ENCODE measurements at regions not wholly inside any gene's neighbourhood (a gene's known extent, or its start where the extent isn't known, plus 50 kb on each side); places are given as distances from the start of the nearest gene placed in this dataset.
A peak's percentile ranks its signal among the peaks of the same experiment; 100 is the strongest.

DNA sequence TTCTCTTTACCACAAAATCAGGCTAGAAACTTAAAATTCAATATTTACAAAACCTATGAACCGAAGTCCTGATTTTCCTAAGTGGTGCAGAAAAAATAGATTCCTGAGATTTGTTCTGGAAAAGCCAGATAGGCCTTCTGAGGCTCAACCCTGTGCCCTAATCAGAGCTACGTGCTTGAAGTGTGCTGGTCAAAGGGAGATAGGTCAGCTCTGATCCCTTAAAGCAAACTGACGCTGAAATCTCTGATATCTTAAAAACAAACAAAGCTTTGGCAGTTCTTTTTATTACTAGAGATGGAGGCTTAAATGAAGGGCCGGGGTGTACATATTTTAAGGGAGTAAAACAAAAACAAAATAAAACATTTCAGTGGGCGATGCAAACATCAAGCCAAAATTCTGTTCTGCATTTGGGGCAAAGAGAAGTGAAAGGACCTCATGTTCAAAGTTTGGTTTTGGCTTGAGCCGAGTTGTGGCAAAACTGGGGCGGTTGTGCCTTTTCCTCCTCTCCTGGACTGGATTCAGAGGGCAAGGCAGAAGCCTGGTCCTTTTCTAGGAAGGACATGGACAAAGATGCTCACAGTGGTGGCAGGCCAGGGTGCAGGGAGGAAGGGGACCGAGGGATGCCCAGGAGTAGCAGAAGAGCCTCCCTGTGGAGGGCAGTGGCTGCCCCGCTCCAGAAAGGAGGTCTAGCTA lies 295.0 kb downstream of the CDCA7 start:
- DNase-seq, result no peak

DNA sequence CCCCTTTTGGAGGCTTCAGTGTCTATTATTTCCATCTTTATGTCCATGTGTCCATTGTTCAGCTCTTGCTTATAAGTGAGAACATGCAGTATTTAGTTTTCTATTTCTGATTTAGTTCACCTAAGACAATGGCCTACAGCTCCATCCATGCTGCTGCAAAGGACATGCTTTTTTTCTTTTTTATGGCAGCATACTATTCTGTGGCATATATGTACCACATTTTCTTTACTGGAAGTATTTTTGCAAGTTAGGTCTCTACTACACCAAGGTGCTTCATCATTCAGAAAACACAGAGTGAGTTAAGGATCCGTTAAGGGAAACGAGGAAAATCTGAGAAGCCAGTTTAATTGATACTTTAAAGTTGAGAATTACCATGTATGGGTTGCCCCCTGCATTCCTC lies 297.2 kb downstream of the CDCA7 start:
- no peak for DNase-seq

DNA sequence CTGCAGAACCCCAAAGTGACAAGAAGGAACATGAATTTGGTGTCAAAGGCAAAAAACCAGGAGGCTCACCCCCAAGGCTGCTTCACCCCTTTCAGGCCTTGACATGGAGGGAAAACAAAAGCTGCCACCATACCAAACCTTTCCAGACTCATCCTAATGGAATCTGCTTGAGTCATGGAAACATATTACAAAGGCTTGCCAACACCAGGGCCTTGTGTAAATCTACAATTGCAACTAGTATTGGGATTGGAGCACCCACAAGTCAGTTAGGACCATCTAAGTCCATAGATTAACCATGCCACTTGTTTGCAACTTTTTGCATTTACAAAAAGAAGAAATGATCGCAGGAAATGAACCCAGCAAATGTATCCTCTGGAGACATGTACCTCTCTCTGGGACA lies 297.6 kb downstream of the CDCA7 start:
- peak; percentile 40 for DNase-seq

DNA sequence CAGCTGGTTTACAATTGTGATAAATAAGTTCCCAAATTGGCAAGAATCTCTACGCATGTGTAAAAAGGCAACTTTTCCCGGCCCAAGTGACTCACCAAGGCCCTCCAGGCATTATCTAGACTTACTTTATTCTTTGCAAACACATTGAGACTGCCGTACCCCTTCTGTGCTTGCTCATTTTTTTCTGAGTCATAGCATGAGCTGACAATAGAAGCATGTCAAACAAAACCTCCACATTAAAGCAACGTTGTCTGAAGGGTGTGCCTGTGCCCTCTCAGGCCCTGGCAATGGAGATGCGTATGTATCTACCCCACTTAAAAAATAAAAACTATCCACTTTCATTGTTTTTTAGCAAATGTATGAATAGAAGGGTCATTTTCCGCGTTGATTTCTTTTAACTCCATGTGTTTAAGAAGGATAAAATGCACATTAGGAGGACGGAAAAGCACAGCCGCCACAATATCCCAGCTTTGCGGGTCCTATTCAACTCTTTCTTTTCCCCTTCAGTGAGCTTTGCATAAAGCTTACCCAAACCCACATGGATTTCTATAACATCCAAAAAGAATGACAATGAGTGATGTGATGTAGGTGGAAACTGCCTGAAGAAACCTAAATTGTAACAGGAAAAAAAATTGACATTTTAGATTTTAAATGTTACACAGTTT lies 298.2 kb downstream of the CDCA7 start:
- peak; percentile 92 for DNase-seq

DNA sequence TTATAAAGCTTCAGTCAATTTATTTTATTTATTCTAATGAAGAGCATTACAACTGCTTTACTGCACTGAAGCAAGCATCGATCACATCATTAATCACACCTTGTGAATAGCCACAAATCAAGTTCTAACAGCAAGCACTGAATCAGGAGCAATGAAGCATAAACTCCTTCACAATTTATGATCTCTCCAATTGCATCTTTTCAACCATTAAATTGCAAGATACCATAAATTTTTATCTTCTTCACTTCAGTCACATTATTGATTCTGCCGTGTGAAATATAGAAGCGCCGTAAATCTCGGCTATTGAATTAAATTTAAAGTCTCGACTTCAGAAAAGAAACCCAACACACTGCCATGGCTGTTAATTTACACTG lies 298.7 kb downstream of the CDCA7 start:
- DNase-seq, result peak; percentile 18

DNA sequence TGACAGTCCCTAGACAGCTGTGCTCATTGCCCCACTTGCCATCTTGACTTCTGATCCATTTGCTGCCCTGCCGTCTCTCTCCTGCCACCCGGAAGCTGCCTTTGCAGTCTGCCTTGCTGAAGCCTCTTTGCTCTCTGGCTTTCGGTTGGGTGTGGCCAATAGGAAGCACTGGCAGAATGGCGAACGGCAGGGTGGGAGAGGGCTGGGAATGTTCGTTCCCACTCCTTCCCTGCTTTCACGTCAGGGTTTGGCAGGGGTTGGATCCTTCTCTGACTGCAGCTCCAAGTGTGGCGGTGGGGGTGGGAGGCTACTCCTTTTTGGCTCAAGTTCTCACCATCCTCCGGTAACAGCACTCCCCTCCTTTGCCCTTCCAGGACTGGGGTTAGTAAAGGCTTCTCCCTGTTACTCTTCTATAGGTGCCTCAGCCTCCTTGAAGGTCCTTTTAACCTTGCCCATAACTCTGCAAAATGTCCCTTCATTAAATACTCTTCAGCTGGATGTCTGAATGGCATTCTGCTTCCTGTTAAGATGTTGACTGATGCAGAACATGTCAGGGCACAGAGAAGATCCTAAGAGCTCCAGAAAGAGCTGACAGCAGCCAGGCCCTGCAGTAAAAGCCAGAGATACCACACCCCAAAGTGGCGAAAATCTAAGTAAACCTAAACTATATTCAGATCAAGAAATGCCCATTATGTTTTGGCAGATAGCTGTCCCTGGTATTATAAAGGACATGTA lies 299.7 kb downstream of the CDCA7 start:
- DNase-seq, result no peak

DNA sequence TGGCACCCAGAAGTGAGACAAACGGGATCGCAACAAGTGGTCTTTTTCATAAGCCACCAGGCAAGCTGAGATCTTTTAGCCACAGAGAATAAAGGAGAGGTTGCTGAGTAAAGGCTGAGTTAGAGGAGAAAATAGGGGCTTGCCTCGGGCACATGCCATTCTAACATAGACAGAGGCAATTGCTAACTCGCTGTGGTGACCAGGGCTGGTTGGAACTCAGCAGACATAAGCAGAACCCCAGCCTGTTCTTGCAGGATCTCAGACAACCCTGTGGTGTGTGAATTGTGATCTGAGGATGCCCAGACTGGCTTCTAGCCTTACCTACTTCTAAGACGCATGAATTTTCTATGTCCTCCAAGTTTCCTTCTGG lies 300.2 kb downstream of the CDCA7 start:
- DNase-seq, result no peak

DNA sequence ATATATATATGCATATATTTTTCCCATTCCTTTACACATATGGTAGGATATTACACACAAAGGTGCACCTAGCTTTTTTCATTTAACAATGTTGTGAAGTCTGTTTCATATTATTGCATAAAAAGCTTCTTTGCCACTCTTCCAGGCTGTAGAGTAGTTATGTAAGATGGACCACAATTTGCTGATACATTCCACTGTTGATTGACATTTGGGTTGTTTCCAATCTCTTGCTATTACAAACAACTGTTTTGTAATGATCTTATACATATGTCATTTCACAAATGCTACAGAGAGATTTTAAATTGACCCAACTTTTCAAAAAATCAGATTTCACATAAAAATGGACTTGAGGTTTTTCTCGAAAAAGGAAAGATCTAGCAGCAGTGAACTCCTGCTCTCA lies 301.4 kb downstream of the CDCA7 start:
- DNase-seq, result no peak

DNA sequence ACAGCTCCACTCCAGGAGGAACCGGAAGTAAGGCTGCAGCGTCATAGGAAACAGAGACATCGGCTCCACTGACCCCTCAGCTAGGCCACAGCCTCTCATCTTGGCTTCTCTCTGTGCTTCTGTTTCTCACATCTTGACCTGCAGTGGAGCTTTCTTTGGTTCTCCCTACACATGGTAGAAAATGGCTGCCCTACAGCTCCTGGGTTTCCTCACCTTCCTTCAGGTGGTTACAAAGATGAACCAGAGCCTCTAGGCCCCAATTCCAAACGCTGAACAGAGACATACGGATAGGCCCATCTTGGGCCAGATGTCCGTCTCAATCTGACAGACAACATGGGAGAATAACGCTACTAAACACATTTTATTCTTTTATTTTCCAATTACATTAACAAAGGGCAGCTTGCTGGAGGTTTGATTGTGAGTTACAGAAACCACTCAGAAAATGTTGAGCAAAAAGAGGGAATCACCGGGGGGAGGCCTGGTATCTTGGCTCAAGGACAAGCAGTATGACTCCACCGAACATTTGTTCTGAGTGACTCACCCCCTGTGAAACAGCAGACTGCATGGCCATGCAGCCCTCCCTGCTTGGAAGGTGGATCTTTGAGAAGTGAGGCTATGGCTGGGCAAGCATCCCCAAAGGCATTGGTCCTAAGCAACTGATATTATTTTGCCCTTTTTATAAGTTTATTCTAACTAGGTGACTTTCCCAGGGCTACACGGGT lies 303.5 kb downstream of the CDCA7 start:
- DNase-seq, result peak; percentile 79

DNA sequence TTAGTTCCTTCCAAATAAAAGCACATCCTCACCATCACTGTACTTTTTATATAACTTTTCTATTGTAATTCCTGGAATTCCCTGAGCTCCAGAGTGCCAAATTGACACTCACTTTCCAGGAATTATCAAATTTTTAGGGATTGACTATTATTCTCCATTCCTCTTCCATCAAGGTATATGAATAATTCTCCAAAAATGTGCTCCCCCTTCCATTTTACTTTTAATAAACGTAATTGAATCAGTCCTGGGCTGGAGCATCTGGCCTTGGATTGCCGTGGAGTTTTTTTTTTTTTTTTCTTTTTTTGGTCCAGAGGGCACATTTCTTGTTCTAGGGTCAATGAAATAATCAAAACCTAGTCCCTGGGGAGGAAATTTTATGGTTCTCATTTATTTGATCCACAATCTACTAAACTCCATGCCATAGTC lies 304.3 kb downstream of the CDCA7 start:
- DNase-seq, result no peak

DNA sequence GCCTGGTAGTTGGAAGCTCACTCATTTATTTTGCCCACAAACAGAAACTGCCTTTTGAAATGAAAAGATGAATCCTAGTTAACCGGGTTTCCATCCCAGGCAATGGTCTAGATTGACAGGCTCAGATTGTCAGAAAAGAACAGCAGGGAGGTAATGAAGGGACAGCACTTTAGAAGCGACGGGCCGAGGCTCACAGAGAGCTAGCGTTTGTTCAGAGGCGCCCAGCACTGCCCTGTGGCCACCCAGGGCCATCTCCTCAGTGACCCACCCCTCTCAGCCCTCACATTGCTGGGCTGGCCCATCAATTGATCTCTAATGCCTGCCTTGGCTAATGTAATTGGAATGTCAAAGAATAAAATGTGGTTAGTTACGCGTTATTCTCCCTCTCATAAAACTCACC lies 304.8 kb downstream of the CDCA7 start:
- no peak for DNase-seq

DNA sequence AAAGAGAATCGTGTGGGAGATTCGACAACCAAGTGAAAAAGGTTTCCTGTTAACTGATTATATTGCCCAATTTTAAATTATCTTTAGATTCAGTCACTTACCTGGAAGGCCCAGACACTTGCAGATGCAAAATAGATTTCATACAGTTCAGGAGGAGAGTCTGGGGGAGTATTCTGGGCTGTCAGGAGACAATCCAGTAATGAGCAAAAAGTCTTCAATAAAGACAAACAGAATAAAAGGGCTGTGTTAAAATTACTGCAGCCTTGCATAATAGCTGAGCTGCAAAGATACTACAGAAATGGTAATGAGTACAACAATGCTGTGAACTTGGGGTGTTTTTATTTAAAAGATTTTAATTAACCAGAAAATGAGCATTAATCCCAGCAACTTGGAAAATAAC lies 303.6 kb downstream of the SP3 start:
- DNase-seq, result no peak

DNA sequence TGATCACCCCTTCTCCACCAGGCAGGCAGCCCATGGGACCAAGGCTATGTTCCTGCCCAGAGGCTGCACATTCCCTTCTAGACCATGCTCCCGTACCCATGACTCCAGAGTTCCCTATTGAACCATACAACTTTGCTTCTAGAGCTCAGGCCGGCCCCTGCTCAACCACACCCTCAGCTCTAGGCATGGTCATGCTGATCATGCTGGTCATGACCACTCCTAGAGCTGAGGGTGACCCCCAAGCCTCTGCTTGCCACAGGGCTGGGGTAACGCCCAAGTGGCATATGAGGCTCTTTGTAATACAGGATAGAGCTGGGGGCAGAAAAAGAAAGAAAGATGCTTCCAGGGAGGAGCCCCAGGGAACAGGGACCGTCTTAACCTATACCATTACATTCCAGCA lies 301.8 kb downstream of the SP3 start:
- DNase-seq, result no peak

DNA sequence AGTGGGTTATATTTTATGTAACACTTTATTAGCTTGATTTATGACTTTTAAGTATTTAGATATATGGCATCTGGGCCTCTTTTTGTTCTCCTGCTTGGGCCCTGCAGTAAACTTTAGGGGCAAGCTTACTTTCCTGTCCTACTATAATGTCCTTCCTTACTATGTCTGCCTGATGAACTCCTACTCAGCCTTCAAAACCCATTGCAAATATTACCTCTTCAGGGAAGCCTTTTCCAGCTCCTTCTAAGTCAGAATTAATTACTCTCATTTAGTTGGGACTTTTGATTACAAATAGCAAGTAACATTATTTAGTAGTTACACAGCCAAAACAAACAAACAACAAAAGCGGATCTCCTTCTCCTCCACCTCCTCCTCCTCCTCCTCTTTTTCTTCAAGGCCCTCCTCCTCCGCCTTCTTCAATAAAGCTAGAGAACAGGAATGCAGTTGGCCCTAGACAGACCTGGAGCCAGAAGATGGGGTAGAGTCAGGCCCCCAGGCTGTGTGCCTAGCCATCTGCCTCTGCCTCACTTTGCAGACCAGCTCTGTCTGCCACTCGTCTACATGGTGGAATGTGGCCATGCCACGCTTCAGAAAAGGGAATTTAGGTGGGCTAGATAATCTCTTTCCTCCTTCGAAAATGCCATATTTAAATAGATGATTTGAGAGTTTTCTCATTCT lies 301.2 kb downstream of the SP3 start:
- no peak for DNase-seq

DNA sequence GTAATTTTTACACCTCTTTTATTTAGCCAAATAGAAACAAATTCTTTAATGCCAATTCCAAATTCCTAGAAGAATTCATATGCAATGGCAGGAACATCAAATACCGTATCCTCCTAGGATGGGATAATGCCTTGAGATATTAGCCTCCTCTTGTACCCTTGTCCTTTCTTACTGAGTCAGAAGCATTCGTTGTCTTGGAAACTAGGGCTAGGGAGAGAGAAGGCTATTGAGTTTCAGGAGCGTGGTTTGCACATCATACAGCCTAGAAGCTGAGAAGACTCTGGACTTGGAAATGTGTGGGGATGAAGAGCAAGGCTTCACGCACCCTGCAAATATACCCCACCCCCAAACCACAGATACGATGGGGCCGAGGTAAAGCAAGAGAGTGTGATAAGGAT lies 300.7 kb downstream of the SP3 start:
- no peak for DNase-seq

DNA sequence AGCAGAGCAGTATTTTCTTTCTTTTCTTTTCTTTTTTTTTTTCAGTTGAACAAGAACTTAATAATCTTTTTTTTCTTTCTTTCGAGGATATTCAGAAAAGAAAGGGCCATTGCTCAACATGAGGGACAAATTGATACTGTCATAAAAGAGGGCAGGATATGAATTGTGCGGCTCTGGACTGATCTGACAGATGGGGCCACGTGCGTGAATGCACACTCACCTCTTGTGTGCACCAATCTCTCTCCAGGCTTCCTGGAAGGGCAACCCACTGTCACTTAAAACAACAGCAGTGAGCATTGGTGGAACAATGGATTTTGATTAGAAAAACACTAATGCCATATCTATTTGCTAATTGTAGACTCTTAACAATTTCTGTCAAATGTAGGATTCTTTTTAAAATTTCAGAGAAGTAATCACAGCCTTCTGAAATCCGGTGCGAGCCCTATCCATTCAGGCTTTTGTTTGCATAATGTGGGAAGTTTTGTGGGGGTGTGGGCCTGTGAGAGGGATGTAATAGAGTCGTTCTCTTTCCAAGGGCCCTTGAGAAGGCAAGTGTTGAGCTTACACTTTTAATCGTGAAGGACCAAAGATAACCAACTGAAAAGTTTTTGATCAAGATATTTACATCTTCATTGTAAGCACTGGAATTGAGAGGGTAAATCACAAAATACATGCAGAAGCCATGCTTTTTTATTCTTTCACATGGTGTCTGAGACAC lies 298.8 kb downstream of the SP3 start:
- no peak for DNase-seq

DNA sequence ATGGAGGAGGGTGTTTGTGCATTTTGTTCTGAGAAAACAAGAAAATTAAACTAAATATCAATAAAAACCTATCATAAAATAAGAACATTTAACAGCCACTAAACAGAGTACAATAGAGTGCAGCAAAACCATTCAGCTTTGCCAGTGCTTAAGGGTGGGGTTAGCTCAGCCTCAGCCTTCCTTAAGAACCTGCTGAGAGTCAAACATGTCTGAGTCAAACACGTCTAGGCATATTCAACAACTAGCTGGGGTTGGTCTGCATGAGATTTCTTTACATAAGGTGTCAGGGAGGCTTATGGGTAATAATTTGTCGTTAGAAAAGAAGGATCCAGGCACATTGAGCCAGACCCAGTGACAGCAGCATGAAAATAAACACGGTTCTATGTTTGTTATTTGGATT lies 298.2 kb downstream of the SP3 start:
- DNase-seq, result no peak

DNA sequence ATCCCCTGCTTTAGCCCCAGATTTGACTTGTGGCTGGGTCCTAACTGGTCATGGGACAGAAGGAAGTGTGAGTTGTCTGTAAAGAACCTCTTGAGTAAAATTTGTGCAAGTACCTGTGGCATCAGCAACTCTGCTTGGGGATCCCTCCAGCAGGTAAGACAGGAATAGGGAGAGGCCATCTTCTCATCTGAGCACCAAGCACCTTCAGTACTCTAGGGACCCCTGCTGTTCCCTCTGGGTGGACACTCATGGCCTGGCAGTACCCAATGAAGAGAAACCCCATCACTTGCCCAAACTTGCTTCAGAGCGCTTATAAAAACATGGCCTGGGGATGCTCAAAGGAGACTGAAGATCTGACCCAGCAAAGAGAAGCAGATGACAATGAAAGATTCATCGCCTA lies 297.8 kb downstream of the SP3 start:
- DNase-seq, result no peak

DNA sequence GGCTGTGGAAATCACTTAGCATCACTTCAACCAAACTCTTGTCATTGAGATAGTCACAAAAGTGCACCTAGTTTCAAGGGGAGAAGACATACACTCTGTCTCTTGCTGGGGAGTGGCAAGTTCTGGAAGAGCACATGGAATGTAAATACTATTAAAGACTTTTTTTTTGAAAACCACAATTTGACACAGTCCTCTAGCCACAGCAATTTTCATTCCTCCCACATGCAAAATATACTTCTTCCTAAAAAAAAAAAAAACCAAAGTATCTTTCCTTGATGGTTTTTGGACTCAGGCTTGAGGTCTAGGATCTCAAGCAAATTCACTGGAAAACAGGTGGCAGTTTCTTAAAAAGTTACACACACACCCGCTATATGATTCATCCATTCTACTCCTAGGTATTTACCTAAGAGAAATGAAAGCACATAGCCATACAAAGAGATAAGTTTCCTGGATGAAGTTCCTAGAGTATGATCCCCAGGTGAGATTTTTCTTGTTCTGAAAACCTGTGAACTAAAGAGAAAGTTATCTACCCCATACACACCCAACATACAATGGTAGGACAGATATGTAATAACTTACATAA lies 295.8 kb downstream of the SP3 start:
- DNase-seq, result peak; percentile 30

DNA sequence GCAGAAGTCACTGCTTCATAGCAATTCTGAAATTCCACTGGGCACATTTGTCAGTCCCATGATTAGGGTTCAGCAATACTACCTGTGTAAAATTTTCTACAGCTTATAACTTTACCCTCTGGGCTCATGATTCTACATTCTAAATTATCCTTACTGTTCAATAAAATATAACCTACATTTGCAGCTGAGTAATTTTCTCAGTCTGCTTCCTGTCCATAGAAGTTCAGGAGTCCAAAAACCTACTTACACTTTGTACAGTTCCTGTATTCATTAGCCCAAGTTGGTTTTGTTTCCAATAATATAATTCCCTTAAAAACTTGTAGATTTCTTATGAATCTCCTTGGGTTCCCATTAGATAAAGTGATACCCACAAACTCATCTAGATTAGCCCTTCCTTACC lies 295.3 kb downstream of the SP3 start:
- no peak for DNase-seq

DNA sequence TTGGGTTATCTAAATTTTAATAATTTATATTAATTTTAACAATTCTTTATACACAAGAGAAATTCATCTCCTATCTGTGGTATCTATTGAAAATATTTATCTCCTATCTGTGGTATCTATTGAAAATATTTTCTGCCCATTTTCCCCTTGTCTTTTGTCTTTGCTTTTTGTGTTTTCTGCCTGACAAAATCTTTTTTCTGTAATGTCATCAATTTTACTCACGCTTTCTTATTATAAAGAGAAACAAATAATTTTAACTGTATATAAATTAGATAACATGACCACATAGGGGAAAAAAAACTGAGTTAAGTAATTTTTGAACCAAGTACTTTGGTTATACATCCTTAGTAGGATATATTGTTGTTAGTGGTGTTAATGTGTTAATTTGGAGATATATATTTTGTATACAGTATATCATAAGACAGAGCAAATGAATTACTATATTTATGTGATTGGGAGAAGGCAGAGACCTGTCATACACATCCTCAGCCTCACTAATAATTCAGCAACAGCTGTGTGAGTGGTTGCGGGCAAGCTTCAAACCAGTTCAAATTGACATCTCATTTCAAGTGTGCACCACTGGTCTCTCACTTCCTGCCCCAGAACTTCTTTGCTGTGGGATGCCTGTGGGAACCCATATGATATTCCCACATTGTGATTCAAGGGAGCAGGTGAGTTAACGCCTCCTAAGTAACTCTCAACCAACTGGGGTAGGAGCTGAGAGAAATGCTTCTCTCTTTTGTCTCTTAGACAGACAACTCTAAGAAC lies 292.4 kb downstream of the SP3 start:
- no peak for DNase-seq

Data from kidney glomerular epithelial cell (primary cell).